Type B pancreatic cell (in vitro differentiated cells): ENCODE measurements at regions not wholly inside any gene's neighbourhood (a gene's known extent, or its start where the extent isn't known, plus 50 kb on each side); places are given as distances from the start of the nearest gene placed in this dataset.

ENCODE experiments used
- DNase-seq: peaks from one replicate; pipeline ENCODE4 v3.0.0; 2021; ENCODE audit warnings: mixed read lengths; ENCODE audit not compliant: unreplicated experiment; ENCODE audit errors: extremely low spot score
- H3K27ac Mint-ChIP-seq: 2 replicates; pipeline ENCODE4 v1.8.0; 2021; ENCODE audit warnings: mild to moderate bottlenecking, mixed read lengths
- H3K27me3 Mint-ChIP-seq: 2 replicates; pipeline ENCODE4 v1.8.0; 2021; ENCODE audit warnings: mixed read lengths
- H3K36me3 Mint-ChIP-seq: 2 replicates; pipeline ENCODE4 v1.8.0; 2021; ENCODE audit warnings: mixed read lengths
- H3K4me1 Mint-ChIP-seq: one replicate; pipeline ENCODE4 v1.8.0; 2021; ENCODE audit warnings: mixed read lengths; ENCODE audit not compliant: unreplicated experiment
- H3K4me3 Mint-ChIP-seq: 2 replicates; pipeline ENCODE4 v1.8.0; 2021; ENCODE audit warnings: mild to moderate bottlenecking, mixed read lengths
- H3K9me3 Mint-ChIP-seq: 2 replicates; pipeline ENCODE4 v1.8.0; 2021; ENCODE audit warnings: mixed read lengths
- TF ChIP-seq, protein P1 (sequence below): fragments of 200-600 bp; sonication (generic); conservative IDR thresholded peaks from 2 replicates; pipeline ENCODE4 v1.5.0; 2021; ENCODE audit warnings: antibody characterized with exemption, mild to moderate bottlenecking

DNA sequence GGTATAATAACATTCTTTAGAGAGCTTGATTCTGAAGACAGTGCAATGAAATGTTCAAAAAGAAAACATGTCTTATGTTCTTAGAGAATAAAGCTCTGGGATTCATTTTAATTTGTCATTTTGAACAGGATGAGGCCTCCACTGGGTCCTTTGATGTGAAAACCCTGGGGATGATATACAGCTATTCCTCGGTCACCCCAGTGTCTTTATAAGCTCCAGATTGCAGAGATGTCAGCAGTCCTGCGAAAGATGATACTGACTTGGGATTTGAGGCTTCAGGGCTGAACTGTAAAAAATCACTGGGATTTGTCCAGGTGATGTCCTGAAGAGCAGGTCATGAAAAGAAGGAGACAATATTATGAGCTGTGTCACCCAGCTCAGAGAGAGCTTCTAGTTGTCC is 529.7 kb upstream of the ZNF608 start:
- H3K4me1 Mint-ChIP-seq, result peaks cover 49% of the 10 kb centered on the region

DNA sequence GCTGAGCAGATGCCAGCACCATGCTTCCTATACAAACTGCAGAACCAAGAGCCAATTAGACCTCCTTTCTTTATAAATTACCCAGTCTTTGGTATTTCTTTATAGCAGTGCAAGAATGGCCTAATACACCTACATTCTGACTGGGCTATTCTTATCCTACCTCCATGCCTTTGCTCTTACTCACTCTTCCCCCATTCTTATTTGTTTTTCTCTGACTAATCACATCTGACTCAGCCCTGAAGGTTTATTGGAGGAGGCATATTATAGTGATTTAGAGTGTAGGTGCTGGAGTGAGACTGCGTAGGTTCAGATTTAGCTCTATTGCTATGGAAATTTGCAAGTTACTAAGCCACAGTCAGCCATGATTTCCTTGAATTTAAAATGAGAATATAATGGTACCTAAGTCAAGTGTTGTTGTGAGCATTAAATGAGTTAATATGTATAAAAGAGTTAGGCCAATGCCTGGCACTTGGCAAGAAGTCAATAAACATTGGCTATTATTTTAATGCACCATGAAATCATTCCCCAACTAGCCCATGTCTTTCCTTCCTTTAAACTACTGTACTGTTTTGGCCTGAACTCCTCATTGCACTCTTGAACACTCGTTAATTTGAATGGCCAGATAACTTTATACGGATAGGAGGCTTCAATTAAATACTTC is 531.2 kb upstream of the ZNF608 start:
- Mint-ChIP-seq H3K4me1 (peaks cover 53% of the 10 kb centered on the region), H3K27ac (no peak overlapping the region), H3K4me3 (no peak overlapping the region), H3K27me3 (peaks cover 4% of the 10 kb centered on the region), H3K9me3 (peaks cover 7% of the 10 kb centered on the region), H3K36me3 (no peaks in the 10 kb centered on the region)
- no peak for DNase-seq
- TF ChIP-seq, protein P1, sequence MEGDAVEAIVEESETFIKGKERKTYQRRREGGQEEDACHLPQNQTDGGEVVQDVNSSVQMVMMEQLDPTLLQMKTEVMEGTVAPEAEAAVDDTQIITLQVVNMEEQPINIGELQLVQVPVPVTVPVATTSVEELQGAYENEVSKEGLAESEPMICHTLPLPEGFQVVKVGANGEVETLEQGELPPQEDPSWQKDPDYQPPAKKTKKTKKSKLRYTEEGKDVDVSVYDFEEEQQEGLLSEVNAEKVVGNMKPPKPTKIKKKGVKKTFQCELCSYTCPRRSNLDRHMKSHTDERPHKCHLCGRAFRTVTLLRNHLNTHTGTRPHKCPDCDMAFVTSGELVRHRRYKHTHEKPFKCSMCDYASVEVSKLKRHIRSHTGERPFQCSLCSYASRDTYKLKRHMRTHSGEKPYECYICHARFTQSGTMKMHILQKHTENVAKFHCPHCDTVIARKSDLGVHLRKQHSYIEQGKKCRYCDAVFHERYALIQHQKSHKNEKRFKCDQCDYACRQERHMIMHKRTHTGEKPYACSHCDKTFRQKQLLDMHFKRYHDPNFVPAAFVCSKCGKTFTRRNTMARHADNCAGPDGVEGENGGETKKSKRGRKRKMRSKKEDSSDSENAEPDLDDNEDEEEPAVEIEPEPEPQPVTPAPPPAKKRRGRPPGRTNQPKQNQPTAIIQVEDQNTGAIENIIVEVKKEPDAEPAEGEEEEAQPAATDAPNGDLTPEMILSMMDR, result no peak

More for the DNA sequence above, 529.7 kb upstream of the ZNF608 start:
- Mint-ChIP-seq H3K27me3 (peaks cover 4% of the 10 kb centered on the region), H3K4me3 (no peak overlapping the region), H3K9me3 (peaks cover 7% of the 10 kb centered on the region), H3K27ac (no peak overlapping the region), H3K36me3 (no peaks in the 10 kb centered on the region)
- TF ChIP-seq, protein P1, result no peak
- DNase-seq, result no peak

DNA sequence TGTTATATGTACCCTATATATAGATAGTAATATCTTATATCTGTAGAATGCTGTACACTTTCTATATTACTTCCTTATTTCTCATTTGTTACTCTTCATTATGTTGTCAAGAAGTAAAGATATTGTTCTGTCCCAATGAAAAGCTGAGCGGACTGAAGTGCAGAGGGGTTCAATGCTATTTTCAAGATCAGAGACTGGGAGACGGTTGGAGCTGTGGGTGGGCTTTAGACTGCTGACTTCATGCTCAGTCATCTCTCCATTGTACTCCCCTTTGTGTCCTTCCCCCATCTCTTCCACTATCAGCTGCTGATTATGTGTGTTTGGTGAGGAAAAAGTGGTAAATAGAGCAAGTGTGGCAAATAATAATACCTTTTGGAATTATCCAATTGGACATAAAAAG is 532.3 kb upstream of the ZNF608 start:
- Mint-ChIP-seq H3K9me3 (peaks cover 7% of the 10 kb centered on the region), H3K4me1 (peaks cover 51% of the 10 kb centered on the region), H3K27me3 (peaks cover 4% of the 10 kb centered on the region), H3K4me3 (no peak overlapping the region), H3K27ac (no peak overlapping the region), H3K36me3 (no peaks in the 10 kb centered on the region)
- DNase-seq, result no peak
- TF ChIP-seq, protein P1, result no peak

DNA sequence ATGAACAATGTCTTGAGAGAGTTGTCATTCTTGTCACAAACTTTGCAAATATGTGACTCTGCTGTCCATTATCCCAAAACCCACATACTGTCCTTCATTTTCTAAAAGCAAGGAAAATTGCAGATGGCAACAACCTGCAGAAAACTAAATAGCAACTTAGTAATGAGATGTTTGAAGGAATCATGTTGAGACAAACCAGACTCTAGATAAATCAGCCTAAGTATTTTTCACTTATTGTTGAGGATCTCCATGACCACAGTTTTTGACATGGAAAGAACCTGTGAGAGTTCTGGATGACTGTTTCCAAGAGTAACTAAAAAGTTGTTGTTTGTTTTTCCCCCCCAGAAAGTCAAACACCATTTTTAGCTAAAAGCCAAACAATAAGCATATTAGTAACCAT is 535.2 kb upstream of the ZNF608 start:
- peaks cover 13% of the 10 kb centered on the region for H3K9me3 Mint-ChIP-seq

DNA sequence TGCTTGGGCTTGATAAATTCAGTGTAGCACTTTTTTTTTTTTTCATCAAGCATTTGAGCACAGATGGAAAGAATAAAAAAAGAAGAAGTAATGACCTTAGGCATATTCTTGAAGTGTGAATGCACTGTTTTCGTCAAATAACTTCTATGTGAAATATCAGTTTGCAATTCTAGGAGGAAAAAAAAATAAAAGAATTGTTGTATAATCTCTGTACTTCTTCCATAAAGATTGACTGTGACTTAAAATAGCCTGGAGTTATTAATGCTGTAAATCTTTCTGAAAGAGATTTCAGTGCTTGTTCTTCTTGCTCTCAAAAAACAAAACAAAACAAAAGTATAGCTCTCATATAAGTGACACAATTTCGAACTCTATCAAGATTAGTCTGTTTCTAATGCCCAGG is 536.9 kb upstream of the ZNF608 start:
- Mint-ChIP-seq H3K4me3 (no peak overlapping the region), H3K36me3 (no peaks in the 10 kb centered on the region), H3K27me3 (peaks cover 4% of the 10 kb centered on the region), H3K4me1 (peaks cover 25% of the 10 kb centered on the region), H3K27ac (no peak overlapping the region), H3K9me3 (peaks cover 6% of the 10 kb centered on the region)
- TF ChIP-seq, protein P1, result no peak
- no peak for DNase-seq

More for the DNA sequence above, 535.2 kb upstream of the ZNF608 start:
- H3K27me3 Mint-ChIP-seq, result peaks cover 8% of the 10 kb centered on the region
- H3K4me1 Mint-ChIP-seq, result peaks cover 34% of the 10 kb centered on the region
- H3K27ac Mint-ChIP-seq, result no peak overlapping the region
- TF ChIP-seq, protein P1, result no peak
- DNase-seq, result no peak
- no peak overlapping the region for H3K4me3 Mint-ChIP-seq
- H3K36me3 Mint-ChIP-seq, result no peaks in the 10 kb centered on the region

DNA sequence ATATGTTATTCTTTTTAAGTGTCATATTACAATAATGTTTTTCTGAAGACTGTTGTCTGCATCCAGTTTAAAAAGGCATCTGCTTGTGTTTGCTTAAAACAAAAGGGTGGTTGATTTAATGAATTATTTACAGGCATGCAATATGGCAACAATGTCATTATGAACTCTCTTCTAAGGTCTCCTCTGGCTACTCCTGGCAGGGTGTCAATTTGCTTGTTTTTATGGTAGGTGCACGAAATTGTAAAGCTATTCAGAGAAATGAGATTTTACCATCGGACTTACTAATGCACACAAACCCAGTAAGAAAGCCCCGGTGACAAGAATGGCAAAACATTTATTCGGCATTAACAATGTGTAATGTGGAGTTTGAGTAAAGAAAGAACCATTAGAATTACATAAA is 539.8 kb upstream of the ZNF608 start:
- no peak for DNase-seq
- H3K4me1 Mint-ChIP-seq, result peaks cover 22% of the 10 kb centered on the region
- peaks cover 9% of the 10 kb centered on the region for H3K27me3 Mint-ChIP-seq
- peaks cover 6% of the 10 kb centered on the region for H3K9me3 Mint-ChIP-seq
- TF ChIP-seq, protein P1, result no peak
- H3K4me3 Mint-ChIP-seq, result no peak overlapping the region
- H3K27ac Mint-ChIP-seq, result no peak overlapping the region
- H3K36me3 Mint-ChIP-seq, result no peaks in the 10 kb centered on the region
